A549 (cell line): ENCODE measurements at regions not wholly inside any gene's neighbourhood (a gene's known extent, or its start where the extent isn't known, plus 50 kb on each side); places are given as distances from the start of the nearest gene placed in this dataset.

Experiments used
- BHLHE40 ChIP-seq: IDR thresholded peaks from 2 replicates; pipeline ENCODE4 v1.6.1; 2012; ENCODE audit warnings: low read depth, low read length, inconsistent platforms
- MYC ChIP-seq: IDR thresholded peaks from 2 replicates; pipeline ENCODE4 v1.6.1; 2012; ENCODE audit warnings: mild to moderate bottlenecking, inconsistent platforms, low read length, improper control_type of control experiment, borderline replicate concordance
- RFX5 ChIP-seq: fragments of 450-650 bp; IDR thresholded peaks from 2 replicates; pipeline ENCODE4 v1.7.1; 2014; ENCODE audit warnings: antibody characterized with exemption, mild to moderate bottlenecking, moderate library complexity
- SMC3 ChIP-seq: fragments of >200 bp; sonication (Bioruptor Twin); formaldehyde crosslinking; IDR thresholded peaks from 3 replicates; pipeline ENCODE4 v1.6.1; 2018; ENCODE audit warnings: inconsistent platforms
- TF ChIP-seq, protein P1 (sequence below): fragments of >200 bp; sonication (Bioruptor Twin); formaldehyde crosslinking; IDR thresholded peaks from 3 replicates; pipeline ENCODE4 v1.5.1; 2016

DNA sequence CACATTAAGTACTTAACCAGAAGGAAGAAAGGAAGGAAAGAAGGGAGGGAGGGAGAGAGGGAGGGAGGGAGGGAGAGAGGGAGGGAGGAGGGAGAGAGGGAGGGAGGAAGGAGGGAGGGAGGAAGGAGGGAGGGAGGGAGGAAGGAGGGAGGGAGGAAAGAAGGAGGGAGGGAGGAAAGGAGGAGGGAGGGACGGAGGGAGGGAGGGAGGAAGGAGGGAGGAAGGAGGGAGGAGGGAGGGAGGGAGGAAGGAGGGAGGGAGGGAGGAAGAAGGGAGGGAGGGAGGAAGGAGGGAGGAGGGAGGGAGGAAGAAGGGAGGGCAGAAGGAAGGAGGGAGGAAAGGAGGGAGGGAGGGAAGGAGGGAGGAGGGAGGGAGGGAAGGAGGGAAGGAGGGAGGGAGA lies 363.3 kb downstream of the MBD2 start:
- no peak for TF ChIP-seq BHLHE40
- TF ChIP-seq SMC3 = no peak
- TF ChIP-seq, protein P1, sequence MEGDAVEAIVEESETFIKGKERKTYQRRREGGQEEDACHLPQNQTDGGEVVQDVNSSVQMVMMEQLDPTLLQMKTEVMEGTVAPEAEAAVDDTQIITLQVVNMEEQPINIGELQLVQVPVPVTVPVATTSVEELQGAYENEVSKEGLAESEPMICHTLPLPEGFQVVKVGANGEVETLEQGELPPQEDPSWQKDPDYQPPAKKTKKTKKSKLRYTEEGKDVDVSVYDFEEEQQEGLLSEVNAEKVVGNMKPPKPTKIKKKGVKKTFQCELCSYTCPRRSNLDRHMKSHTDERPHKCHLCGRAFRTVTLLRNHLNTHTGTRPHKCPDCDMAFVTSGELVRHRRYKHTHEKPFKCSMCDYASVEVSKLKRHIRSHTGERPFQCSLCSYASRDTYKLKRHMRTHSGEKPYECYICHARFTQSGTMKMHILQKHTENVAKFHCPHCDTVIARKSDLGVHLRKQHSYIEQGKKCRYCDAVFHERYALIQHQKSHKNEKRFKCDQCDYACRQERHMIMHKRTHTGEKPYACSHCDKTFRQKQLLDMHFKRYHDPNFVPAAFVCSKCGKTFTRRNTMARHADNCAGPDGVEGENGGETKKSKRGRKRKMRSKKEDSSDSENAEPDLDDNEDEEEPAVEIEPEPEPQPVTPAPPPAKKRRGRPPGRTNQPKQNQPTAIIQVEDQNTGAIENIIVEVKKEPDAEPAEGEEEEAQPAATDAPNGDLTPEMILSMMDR = no peak
- TF ChIP-seq MYC = no peak
- TF ChIP-seq RFX5 = no peak
